ENCODE measurements at regions not wholly inside any gene's neighbourhood (a gene's known extent, or its start where the extent isn't known, plus 50 kb on each side); places are given as distances from the start of the nearest gene placed in this dataset.

DNA sequence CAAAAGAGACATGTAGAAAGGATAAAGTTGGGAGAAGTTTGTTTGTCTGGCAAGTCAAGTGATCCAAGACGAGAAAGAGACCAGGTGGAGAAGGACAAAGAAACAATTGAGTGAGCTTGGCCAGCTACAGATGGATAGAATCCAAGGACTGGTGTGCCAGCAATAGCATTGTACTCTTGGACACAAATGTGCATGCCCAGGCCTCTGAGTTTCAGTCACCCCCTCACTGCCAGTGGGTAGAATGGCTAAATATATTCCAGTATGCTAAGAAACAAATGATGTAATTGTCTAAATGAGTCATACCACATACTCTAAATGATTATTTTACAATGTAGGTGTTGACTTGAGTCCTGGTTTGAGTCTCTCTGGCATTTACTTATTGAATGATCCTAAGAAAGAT, 881.3 kb downstream of the LRRTM4 start:
- intact Hi-C loops (cut with micrococcal nuclease; ENCODE audit: unreplicated experiment) (no loop called here), in situ Hi-C loops (cut with HindIII; ENCODE audit: low pct_unique_long_range_greater_than_20kb, low sequenced_read_pairs) (no loop called here)
- Histone ChIP-seq H3K27ac (ENCODE audit: low read length) (no peak overlapping the region), H3K4me1 (ENCODE audit: control insufficient read depth, insufficient read depth, low read length) (no peaks in the 10 kb centered on the region), H3K4me3 (ENCODE audit: low read depth in 2 of 2, low read length in 2 of 2) (no peak overlapping the region), H3K9me3 (ENCODE audit: control insufficient read depth, insufficient read depth, low read depth, low read length) (no peaks in the 10 kb centered on the region), H3K36me3 (ENCODE audit: control insufficient read depth, insufficient read depth, low read length) (no peaks in the 10 kb centered on the region), H3K27me3 (ENCODE audit: control insufficient read depth, insufficient read depth, low read length) (no peaks in the 10 kb centered on the region)
- ATAC-seq (no peak), DNase-seq (ENCODE audit: low read depth, low spot score) (no peak)
- BruUV-seq (replicated peaks), result no TSS peak
- no peak for TF ChIP-seq POLR2AphosphoS5 (IDR thresholded peaks at IDR 0.05; ENCODE audit: low read depth, low read length)
- no peak for TF ChIP-seq SIN3A (IDR thresholded peaks at IDR 0.05; ENCODE audit: borderline replicate concordance, insufficient read depth, low read depth, low read length)
- TF ChIP-seq, protein P1, sequence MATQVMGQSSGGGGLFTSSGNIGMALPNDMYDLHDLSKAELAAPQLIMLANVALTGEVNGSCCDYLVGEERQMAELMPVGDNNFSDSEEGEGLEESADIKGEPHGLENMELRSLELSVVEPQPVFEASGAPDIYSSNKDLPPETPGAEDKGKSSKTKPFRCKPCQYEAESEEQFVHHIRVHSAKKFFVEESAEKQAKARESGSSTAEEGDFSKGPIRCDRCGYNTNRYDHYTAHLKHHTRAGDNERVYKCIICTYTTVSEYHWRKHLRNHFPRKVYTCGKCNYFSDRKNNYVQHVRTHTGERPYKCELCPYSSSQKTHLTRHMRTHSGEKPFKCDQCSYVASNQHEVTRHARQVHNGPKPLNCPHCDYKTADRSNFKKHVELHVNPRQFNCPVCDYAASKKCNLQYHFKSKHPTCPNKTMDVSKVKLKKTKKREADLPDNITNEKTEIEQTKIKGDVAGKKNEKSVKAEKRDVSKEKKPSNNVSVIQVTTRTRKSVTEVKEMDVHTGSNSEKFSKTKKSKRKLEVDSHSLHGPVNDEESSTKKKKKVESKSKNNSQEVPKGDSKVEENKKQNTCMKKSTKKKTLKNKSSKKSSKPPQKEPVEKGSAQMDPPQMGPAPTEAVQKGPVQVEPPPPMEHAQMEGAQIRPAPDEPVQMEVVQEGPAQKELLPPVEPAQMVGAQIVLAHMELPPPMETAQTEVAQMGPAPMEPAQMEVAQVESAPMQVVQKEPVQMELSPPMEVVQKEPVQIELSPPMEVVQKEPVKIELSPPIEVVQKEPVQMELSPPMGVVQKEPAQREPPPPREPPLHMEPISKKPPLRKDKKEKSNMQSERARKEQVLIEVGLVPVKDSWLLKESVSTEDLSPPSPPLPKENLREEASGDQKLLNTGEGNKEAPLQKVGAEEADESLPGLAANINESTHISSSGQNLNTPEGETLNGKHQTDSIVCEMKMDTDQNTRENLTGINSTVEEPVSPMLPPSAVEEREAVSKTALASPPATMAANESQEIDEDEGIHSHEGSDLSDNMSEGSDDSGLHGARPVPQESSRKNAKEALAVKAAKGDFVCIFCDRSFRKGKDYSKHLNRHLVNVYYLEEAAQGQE (IDR thresholded peaks at IDR 0.05; ENCODE audit: insufficient read depth in 1 of 2, low read depth in 2 of 2, low read length in 1 of 2), result no peak
- TF ChIP-seq TCF7L2 (IDR thresholded peaks at IDR 0.05; ENCODE audit: low read depth, low read length), result no peak
- TF ChIP-seq, protein P2, sequence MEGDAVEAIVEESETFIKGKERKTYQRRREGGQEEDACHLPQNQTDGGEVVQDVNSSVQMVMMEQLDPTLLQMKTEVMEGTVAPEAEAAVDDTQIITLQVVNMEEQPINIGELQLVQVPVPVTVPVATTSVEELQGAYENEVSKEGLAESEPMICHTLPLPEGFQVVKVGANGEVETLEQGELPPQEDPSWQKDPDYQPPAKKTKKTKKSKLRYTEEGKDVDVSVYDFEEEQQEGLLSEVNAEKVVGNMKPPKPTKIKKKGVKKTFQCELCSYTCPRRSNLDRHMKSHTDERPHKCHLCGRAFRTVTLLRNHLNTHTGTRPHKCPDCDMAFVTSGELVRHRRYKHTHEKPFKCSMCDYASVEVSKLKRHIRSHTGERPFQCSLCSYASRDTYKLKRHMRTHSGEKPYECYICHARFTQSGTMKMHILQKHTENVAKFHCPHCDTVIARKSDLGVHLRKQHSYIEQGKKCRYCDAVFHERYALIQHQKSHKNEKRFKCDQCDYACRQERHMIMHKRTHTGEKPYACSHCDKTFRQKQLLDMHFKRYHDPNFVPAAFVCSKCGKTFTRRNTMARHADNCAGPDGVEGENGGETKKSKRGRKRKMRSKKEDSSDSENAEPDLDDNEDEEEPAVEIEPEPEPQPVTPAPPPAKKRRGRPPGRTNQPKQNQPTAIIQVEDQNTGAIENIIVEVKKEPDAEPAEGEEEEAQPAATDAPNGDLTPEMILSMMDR (IDR thresholded peaks at IDR 0.05), result no peak
- POLR2A ChIA-PET, result no interaction called here
- CTCF ChIA-PET, result no interaction called here

DNA sequence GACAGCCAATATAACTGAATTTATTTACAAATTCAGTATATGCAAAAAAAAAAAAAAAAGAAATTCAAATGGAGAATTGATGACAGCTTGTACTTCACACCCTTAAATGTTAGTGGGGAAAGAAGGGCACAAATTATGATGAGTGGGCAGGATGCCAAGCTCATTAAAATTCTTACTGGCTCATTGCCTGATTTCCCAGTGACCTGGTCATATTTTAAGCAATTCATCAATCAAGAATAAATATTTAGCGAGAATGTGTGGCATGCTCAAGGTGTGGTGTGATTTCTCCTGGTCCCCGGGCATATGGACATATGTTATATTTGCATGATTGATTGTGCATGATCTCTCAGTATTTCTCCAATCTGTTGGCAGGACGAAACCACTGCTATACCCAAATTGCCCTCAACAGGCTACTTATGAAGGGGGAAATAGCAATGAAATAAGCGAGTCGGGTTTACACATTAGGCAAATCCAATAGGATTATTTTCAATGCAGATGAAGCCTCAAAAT, 883.0 kb downstream of the LRRTM4 start:
- Histone ChIP-seq H3K4me1 (ENCODE audit: control insufficient read depth, insufficient read depth, low read length) (no peaks in the 10 kb centered on the region), H3K27me3 (ENCODE audit: control insufficient read depth, insufficient read depth, low read length) (no peaks in the 10 kb centered on the region), H3K4me3 (ENCODE audit: low read depth in 2 of 2, low read length in 2 of 2) (no peak overlapping the region), H3K36me3 (ENCODE audit: control insufficient read depth, insufficient read depth, low read length) (no peaks in the 10 kb centered on the region), H3K27ac (ENCODE audit: low read length) (no peak overlapping the region), H3K9me3 (ENCODE audit: control insufficient read depth, insufficient read depth, low read depth, low read length) (no peaks in the 10 kb centered on the region)
- ChIA-PET CTCF (no interaction called here), POLR2A (interaction anchor here (0.7 kb wide), 1 partner anchor 493 kb away, joined by 3 read pairs; no protein-coding TSS in a partner anchor)
- no peak for ATAC-seq
- in situ Hi-C loops (cut with HindIII; ENCODE audit: low pct_unique_long_range_greater_than_20kb, low sequenced_read_pairs), result no loop called here
- intact Hi-C loops (cut with micrococcal nuclease; ENCODE audit: unreplicated experiment), result no loop called here
- no TSS peak for BruUV-seq (replicated peaks)
- DNase-seq (ENCODE audit: low read depth, low spot score), result no peak
- no peak for TF ChIP-seq SIN3A (IDR thresholded peaks at IDR 0.05; ENCODE audit: borderline replicate concordance, insufficient read depth, low read depth, low read length)
- no peak for TF ChIP-seq POLR2AphosphoS5 (IDR thresholded peaks at IDR 0.05; ENCODE audit: low read depth, low read length)
- TF ChIP-seq, protein P2 (IDR thresholded peaks at IDR 0.05), result no peak
- no peak for TF ChIP-seq TCF7L2 (IDR thresholded peaks at IDR 0.05; ENCODE audit: low read depth, low read length)

Data from Panc1 (cell line).